ENCODE measurements at regions not wholly inside any gene's neighbourhood (a gene's known extent, or its start where the extent isn't known, plus 50 kb on each side); places are given as distances from the start of the nearest gene placed in this dataset.

DNA sequence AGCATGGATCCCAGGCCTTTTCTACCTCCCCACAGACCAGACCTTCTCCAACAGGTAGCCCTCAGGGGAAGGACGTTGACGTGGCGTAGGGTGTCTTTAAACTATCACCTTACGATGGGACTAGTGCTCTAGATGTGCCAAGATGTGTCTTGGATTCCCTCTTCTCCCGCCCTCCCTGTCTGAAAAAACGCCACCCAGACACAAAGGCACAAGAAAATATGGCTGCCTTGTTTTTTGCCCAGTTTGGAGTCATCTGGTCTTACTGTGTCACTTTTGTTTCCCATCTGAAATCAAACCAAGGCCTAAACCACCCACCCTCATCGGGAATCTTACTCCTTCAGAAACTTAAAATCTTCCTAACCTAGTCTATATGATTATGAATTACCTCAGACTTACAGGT is 235.4 kb downstream of the OR13H1 start:
- H3K4me3 ChIP-seq (ENCODE audit: low read depth, low read length): no peak overlapping the region
- no peaks in the 10 kb centered on the region for H3K9me3 ChIP-seq (ENCODE audit: control insufficient read depth, insufficient read depth, low read depth, low read length)
- H3K4me1 ChIP-seq (ENCODE audit: control insufficient read depth, insufficient read depth, low read length): 0 out of 2 replicates have a peak, but pooled peaks cover 3% of the 10 kb centered on the region
- POLR2A ChIA-PET: interaction anchor here (1.1 kb wide), 1 partner anchor 10 kb away, joined by 6 read pairs; no protein-coding TSS in a partner anchor
- H3K36me3 ChIP-seq (ENCODE audit: control insufficient read depth in 2 of 2, insufficient read depth in 1 of 2, low read length in 2 of 2): peaks cover 3 to 79% of the 10 kb centered on the region in 2 experiments; a peak in 2 of 3 replicates
- CTCF ChIA-PET: interaction anchor here (0.5 to 1.7 kb wide), 9 partner anchors 8 to 1863 kb away, joined by 3 to 11 read pairs (median 4); no protein-coding TSS in a partner anchor
- H3K27ac ChIP-seq (ENCODE audit: extremely low read depth, low read depth, low read length): peak overlapping the region; percentile 85
- peak; percentile 52; the same call in 1 of the 2 replicates for TF ChIP-seq SCRT2 (tag by site-specific recombination; IDR thresholded peaks at IDR 0.05)
- no peak for TF ChIP-seq ZNF211 (tag by site-specific recombination; IDR thresholded peaks at IDR 0.05; ENCODE audit: low read depth)
- 0 out of 2 replicates have a peak, but pooled peaks have one; percentile 18 for TF ChIP-seq SCRT1 (tag by site-specific recombination; IDR thresholded peaks at IDR 0.05; ENCODE audit: borderline replicate concordance)

DNA sequence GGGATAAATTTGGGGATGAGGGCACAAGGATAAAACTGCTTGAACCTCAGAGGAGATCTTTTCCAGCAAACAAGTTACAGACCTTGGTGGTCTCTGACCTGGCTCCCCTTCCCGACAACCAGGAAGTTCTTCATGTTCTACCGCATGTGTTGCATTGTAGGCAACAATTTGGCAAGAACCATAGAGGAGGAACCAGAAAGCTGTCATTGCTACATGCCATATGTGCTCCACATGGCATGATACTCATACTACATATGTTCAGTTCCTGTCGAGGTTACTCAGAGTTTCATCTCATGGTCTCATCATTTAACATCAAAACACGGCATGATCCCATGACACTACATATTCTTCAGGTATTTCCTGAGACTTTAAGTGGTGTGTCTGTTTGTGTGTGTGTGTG is 235.9 kb downstream of the OR13H1 start:
- H3K4me3 ChIP-seq (ENCODE audit: low read depth, low read length): no peak overlapping the region
- H3K9me3 ChIP-seq (ENCODE audit: control insufficient read depth, insufficient read depth, low read depth, low read length): no peaks in the 10 kb centered on the region
- H3K4me1 ChIP-seq (ENCODE audit: control insufficient read depth, insufficient read depth, low read length): 0 out of 2 replicates have a peak, but pooled peaks cover 3% of the 10 kb centered on the region
- H3K27ac ChIP-seq (ENCODE audit: extremely low read depth, low read depth, low read length): no peak overlapping the region
- POLR2A ChIA-PET: no interaction called here
- no peak for TF ChIP-seq ZNF121 (tag by site-specific recombination; IDR thresholded peaks at IDR 0.05)
- peaks cover 3 to 78% of the 10 kb centered on the region in 2 experiments; a peak in 2 of 3 replicates for H3K36me3 ChIP-seq (ENCODE audit: control insufficient read depth in 2 of 2, insufficient read depth in 1 of 2, low read length in 2 of 2)
- CTCF ChIA-PET: interaction anchor here (0.6 to 1.7 kb wide), 2 partner anchors 12 to 1863 kb away, joined by 4 to 11 read pairs; no protein-coding TSS in a partner anchor

DNA sequence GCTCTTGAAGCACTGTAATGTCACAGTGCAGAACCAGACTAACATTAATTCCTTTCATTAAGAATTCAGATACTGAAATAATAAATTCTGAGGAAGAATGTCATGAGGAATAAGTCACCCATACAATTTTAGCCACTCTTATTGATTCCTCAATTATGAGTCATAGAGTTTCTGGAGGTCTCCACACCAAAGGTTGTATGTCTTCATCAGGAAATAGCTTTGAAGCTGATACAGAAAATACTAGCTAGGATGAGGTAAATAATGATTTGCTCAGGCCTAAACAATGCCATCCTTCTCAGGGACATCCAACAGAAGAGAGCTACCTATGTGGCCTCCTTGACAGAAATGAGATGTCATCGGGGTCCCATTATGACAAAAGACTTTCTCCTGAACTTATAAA is 238.8 kb downstream of the OR13H1 start:
- Histone ChIP-seq H3K36me3 (ENCODE audit: control insufficient read depth in 2 of 2, insufficient read depth in 1 of 2, low read length in 2 of 2) (peaks cover 3 to 56% of the 10 kb centered on the region in 2 experiments; a peak in 2 of 3 replicates), H3K27ac (ENCODE audit: extremely low read depth, low read depth, low read length) (no peak overlapping the region), H3K4me1 (ENCODE audit: control insufficient read depth, insufficient read depth, low read length) (0 out of 2 replicates have a peak, but pooled peaks cover 3% of the 10 kb centered on the region), H3K9me3 (ENCODE audit: control insufficient read depth, insufficient read depth, low read depth, low read length) (no peaks in the 10 kb centered on the region), H3K4me3 (ENCODE audit: low read depth, low read length) (no peak overlapping the region)
- CTCF ChIA-PET: interaction anchor here (0.6 to 2.1 kb wide), 14 partner anchors 9 to 41 kb away, joined by 3 to 10 read pairs (median 4); no protein-coding TSS in a partner anchor
- TF ChIP-seq ZNF121 (tag by site-specific recombination; IDR thresholded peaks at IDR 0.05): no peak
- TF ChIP-seq SCRT1 (tag by site-specific recombination; IDR thresholded peaks at IDR 0.05; ENCODE audit: borderline replicate concordance): no peak
- no peak for TF ChIP-seq ZNF266 (tag by site-specific recombination; IDR thresholded peaks at IDR 0.05; ENCODE audit: low read depth)
- POLR2A ChIA-PET: interaction anchor here (0.6 to 1.5 kb wide), 2 partner anchors 29 to 110 kb away, joined by 3 read pairs; no protein-coding TSS in a partner anchor

DNA sequence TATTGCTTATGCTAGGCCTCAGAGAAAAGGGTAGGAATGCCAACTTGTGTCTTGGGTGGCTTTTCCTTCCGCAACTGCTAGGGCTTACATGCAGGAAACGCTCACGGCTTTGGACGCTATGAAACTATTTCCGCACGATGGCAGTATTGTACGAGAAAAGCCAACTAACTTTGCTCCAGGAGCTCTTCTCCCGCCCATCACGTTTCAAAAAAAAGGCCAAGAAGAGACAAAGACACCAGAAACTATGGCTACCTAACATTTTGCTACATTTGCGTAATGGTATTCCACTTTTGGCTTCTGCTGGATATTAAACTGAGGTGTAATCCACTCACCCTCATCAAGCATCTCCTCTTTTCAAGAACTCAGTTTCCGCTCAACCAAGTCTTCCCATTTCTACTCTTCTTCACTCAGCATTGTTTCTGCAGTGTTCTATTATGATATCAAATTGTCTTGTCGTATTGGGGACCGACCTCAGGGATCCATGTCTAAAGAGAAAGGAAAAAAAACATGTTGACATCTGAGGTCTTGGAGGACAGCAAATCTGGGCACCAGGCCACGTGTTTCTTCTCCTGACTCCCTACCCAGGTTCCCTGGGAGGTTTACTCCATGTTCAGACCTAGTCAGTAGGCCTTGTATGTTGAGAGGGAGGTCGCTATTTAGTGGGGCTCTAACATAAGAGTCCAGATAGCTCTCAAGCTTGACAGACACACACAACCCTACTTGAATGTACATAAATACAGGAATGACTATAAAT is 239.4 kb upstream of the STK26 start:
- Histone ChIP-seq H3K9me3 (ENCODE audit: control insufficient read depth, insufficient read depth, low read depth, low read length) (no peaks in the 10 kb centered on the region; the same call in 1 of the 2 replicates), H3K27ac (ENCODE audit: extremely low read depth, low read depth, low read length) (0 out of 2 replicates have a peak overlapping the region, but pooled peaks have one; percentile 35), H3K4me1 (ENCODE audit: control insufficient read depth, insufficient read depth, low read length) (0 out of 2 replicates have a peak, but pooled peaks cover 3% of the 10 kb centered on the region), H3K36me3 (ENCODE audit: control insufficient read depth in 2 of 2, insufficient read depth in 1 of 2, low read length in 2 of 2) (peaks cover 3 to 48% of the 10 kb centered on the region in 2 experiments; a peak in 2 of 3 replicates), H3K4me3 (ENCODE audit: low read depth, low read length) (no peak overlapping the region)
- ChIA-PET POLR2A (interaction anchor here (0.6 to 1.5 kb wide), 3 partner anchors 21 to 37 kb away, joined by 3 read pairs; no protein-coding TSS in a partner anchor), CTCF (interaction anchor here (0.6 to 2.1 kb wide), 9 partner anchors 8 to 45 kb away, joined by 3 to 10 read pairs (median 5); no protein-coding TSS in a partner anchor)
- no peak for TF ChIP-seq ZNF214 (tag by site-specific recombination; IDR thresholded peaks at IDR 0.05; ENCODE audit: borderline replicate concordance)
- peak; percentile 95 for TF ChIP-seq OSR2 (tag by site-specific recombination; IDR thresholded peaks at IDR 0.05)
- no peak for TF ChIP-seq ZNF239 (tag by site-specific recombination; IDR thresholded peaks at IDR 0.05)
- TF ChIP-seq, protein P1, sequence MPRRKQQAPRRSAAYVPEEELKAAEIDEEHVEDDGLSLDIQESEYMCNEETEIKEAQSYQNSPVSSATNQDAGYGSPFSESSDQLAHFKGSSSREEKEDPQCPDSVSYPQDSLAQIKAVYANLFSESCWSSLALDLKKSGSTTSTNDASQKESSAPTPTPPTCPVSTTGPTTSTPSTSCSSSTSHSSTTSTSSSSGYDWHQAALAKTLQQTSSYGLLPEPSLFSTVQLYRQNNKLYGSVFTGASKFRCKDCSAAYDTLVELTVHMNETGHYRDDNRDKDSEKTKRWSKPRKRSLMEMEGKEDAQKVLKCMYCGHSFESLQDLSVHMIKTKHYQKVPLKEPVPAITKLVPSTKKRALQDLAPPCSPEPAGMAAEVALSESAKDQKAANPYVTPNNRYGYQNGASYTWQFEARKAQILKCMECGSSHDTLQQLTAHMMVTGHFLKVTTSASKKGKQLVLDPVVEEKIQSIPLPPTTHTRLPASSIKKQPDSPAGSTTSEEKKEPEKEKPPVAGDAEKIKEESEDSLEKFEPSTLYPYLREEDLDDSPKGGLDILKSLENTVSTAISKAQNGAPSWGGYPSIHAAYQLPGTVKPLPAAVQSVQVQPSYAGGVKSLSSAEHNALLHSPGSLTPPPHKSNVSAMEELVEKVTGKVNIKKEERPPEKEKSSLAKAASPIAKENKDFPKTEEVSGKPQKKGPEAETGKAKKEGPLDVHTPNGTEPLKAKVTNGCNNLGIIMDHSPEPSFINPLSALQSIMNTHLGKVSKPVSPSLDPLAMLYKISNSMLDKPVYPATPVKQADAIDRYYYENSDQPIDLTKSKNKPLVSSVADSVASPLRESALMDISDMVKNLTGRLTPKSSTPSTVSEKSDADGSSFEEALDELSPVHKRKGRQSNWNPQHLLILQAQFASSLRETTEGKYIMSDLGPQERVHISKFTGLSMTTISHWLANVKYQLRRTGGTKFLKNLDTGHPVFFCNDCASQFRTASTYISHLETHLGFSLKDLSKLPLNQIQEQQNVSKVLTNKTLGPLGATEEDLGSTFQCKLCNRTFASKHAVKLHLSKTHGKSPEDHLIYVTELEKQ (tag by site-specific recombination; IDR thresholded peaks at IDR 0.05; ENCODE audit: borderline replicate concordance): no peak
- no peak for TF ChIP-seq ZNF701 (tag by site-specific recombination; IDR thresholded peaks at IDR 0.05)
- TF ChIP-seq, protein P2, sequence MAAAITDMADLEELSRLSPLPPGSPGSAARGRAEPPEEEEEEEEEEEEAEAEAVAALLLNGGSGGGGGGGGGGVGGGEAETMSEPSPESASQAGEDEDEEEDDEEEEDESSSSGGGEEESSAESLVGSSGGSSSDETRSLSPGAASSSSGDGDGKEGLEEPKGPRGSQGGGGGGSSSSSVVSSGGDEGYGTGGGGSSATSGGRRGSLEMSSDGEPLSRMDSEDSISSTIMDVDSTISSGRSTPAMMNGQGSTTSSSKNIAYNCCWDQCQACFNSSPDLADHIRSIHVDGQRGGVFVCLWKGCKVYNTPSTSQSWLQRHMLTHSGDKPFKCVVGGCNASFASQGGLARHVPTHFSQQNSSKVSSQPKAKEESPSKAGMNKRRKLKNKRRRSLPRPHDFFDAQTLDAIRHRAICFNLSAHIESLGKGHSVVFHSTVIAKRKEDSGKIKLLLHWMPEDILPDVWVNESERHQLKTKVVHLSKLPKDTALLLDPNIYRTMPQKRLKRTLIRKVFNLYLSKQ (tag by site-specific recombination; IDR thresholded peaks at IDR 0.05; ENCODE audit: borderline replicate concordance): no peak
- no peak for TF ChIP-seq ZNF23 (tag by site-specific recombination; IDR thresholded peaks at IDR 0.05; ENCODE audit: borderline replicate concordance)
- no peak for TF ChIP-seq ZNF660 (tag by site-specific recombination; IDR thresholded peaks at IDR 0.05)
- no peak for TF ChIP-seq ZNF174 (tag by site-specific recombination; IDR thresholded peaks at IDR 0.05)
- TF ChIP-seq, protein P3, sequence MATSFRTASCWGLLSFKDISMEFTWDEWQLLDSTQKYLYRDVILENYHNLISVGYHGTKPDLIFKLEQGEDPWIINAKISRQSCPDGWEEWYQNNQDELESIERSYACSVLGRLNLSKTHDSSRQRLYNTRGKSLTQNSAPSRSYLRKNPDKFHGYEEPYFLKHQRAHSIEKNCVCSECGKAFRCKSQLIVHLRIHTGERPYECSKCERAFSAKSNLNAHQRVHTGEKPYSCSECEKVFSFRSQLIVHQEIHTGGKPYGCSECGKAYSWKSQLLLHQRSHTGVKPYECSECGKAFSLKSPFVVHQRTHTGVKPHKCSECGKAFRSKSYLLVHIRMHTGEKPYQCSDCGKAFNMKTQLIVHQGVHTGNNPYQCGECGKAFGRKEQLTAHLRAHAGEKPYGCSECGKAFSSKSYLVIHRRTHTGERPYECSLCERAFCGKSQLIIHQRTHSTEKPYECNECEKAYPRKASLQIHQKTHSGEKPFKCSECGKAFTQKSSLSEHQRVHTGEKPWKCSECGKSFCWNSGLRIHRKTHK (tag by site-specific recombination; IDR thresholded peaks at IDR 0.05): no peak
- TF ChIP-seq ZNF830 (tag by site-specific recombination; IDR thresholded peaks at IDR 0.05; ENCODE audit: low read depth): no peak
- no peak for TF ChIP-seq ZNF169 (tag by site-specific recombination; IDR thresholded peaks at IDR 0.05)

Data from HEK293 (cell line).